GM19397 (cell line): ENCODE measurements at regions not wholly inside any gene's neighbourhood (a gene's known extent, or its start where the extent isn't known, plus 50 kb on each side); places are given as distances from the start of the nearest gene placed in this dataset.

Experiments used
- ATAC-seq: cut with Tn5 transposase; IDR thresholded peaks from one replicate; pipeline ENCODE4 v1.9.1; 2021; ENCODE audit warnings: mild to moderate bottlenecking, moderate library complexity; ENCODE audit not compliant: unreplicated experiment

GRCh38 chr14:86683561-86683960, 1153.6 kb downstream of the FLRT2 start:
- ATAC-seq, result no peak

DNA sequence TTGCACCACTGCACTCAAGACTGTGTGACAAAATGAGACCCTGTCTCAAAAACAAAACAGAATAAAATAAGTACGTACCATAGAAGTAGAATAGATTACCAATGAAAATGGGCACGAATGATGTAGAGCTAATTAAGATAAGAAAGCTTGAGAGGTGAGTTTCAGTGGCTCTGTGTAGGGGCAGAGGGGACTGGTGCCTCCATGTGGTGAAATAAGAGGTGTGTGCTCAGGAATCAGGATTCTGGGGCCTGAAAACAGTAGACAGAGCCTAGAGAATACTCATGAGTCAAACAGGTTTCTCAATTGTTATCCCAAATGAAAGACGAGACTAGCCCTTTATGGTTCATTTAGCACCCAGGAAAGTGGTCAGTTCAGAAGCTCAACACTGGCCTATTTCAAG, 1145.1 kb downstream of the FLRT2 start:
- no peak for ATAC-seq

DNA sequence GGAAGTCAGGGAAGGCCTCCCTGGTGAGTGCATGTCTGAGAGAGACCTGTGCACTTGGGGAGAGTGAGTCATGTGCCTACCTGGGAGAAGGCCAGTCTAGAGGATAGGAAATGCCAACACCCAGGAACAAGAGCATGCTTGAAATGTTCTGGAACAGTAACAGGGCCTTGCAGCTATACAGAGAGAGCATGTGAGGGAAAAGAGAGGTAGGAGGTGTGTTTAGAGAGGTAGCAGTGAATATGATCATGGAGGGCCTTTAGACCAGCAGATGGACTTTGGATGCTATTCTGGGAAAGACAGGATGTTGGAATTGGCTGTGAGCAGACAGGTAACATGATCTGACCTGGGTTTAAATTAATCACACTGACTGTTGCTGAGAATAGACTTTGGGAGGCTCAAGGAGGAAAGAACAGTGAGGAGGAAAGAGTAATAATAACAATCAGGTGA, 1143.6 kb downstream of the FLRT2 start:
- no peak for ATAC-seq

GRCh38 chr14:86672080-86672479, 1142.1 kb downstream of the FLRT2 start:
- ATAC-seq, result no peak

DNA sequence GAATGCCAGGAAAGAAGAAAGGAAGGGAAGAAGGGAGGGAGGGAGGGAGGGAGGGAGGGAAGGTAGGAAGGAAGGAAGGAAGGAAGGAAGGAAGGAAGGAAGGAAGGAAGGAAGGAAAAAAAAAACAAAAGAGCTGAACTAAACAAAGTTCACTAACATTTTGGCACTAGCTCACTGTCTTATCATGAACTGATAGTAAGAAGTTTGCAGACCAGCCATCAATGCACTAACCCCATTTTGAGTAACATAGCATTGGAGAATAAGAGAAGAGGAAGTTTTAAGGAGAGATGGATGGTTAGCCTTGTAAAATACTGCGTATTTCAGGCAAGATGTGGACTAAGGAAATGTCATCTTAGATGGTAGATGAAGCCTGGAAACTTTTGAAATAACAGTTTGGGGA, 1136.0 kb downstream of the FLRT2 start:
- ATAC-seq, result no peak

DNA sequence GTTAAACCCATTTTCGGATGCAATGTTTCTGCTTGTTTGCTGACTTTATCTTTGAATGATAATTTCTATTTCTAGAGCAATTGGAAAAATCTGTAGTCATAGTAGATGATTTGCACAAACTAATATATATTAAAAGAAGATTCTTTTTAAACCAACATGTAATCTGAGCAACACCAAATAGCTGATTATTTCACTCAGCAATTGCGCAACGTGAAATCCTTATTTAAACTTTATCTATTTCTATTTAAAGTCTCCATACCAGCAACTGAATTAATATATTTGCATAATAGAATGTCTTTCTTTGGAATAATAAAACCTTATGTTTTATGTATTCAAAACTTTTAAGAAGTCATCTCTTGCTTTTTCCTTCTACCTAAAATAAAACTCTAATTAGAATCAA, 1132.4 kb downstream of the FLRT2 start:
- no peak for ATAC-seq

DNA sequence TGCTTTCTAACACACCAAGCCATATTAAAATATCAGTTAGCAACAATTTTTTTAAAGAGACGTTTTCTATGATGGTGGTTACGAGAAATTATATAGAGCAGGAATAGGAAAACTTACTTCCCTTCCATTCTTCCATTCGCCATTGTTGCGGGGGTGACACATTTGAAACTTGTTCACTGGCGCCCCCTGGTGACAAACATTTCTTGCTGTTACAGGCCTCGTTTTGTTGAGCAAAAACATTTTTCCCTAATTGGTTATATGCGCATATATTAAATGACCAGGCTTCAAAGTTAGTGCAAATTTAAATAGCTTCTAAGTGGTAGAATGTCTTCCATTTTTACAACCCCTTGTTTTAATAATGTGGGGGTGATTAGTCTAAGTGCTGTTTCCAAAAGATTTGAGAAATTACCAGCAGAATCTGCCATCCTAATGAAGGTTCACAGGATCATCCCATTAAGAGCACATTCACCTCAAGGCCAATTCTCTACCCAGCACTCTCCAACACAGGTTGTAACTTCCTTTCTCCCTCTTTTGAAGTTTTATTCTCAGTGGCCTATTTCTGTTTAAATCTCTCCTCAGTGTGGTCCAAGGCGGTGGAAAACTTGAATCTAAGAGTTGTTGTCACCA, 1124.7 kb downstream of the FLRT2 start:
- no peak for ATAC-seq

DNA sequence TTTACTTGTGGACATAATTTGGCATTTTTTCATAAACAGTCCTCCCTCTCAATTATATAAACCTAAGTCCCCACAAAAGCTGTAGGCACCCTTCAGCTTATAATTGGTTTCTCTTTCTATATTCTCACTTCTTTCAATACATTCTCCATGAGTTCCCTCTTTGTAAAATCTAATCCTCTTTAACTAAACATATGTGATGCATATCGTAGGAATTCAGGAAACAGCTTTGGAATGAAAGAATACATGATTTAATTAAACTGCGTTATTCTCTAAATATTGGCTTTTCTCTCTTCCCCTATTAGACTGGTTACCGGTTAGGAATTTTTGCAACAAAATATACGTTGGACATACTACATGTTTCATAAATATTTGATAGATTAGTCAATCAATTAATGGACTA, 1122.6 kb downstream of the FLRT2 start:
- no peak for ATAC-seq

GRCh38 chr14:86646696-86647690, 1117.0 kb downstream of the FLRT2 start:
- ATAC-seq, result no peak

DNA sequence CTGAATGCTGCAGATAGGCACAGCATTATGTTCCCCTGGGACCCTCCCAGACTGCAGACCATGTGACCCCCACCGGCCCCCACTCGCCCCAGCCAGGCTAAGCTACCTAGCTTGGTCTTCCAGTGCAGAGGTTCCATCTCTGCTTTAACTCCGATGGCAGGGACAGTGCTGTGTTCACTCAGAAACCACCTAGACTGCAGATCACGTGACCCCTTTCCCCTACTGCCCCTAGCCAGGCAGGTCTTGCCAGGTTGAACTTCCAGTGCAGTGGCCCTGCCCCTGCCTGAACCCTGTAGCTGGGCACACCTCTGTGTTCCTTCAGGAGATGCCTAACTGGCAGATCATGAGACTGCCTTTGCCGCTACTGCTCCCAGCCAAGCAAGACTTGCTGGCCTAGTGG, 1116.2 kb downstream of the FLRT2 start:
- ATAC-seq, result no peak

GRCh38 chr14:86641310-86641709, 1111.4 kb downstream of the FLRT2 start:
- ATAC-seq, result no peak

DNA sequence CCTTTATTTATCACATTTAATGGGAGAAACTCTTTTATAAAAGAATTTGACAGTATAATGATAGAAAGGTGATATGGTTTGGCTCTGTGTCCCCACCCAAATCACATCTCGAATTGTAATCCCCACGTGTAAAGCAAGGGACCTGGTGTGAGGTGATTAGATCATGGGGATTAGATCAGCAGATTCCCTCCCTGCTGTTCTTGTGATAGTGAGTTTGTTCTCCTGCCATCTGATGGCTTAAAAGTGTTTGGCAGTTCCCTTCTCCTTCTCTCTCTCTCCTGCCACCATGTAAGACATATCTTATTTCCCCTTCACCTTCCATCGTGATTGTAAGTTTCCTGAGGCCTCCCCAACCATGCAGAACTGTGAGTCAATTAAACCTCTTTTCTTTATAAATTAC, 1110.3 kb downstream of the FLRT2 start:
- ATAC-seq, result no peak

- no peak for ATAC-seq
These were observed 1109.7 kb downstream of the FLRT2 start for GRCh38 chr14:86639666-86640065.

- ATAC-seq, result no peak
These were observed 1109.2 kb downstream of the FLRT2 start for GRCh38 chr14:86639146-86639545.

GRCh38 chr14:86627080-86627479, 1097.1 kb downstream of the FLRT2 start:
- no peak for ATAC-seq

DNA sequence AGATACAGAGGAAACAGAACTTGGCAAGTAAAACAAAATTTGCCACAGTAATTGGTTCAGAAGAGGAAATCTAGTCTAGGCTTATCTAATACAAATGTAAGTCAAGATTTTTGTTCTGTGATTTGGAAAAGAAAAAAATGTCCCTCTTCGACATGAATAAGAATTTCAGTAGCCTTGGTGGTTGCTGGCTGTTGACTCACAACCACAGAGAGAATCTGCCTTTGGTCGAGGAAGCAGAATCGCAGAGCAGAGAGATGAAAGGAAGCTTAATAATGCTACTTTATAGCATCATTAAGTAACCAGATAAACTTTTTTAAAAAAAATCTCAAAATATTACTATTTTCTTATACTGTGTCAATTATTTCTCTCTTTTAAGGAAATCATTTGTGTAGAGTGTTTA, 1096.6 kb downstream of the FLRT2 start:
- ATAC-seq, result no peak

GRCh38 chr14:86625637-86626036, 1095.7 kb downstream of the FLRT2 start:
- no peak for ATAC-seq

DNA sequence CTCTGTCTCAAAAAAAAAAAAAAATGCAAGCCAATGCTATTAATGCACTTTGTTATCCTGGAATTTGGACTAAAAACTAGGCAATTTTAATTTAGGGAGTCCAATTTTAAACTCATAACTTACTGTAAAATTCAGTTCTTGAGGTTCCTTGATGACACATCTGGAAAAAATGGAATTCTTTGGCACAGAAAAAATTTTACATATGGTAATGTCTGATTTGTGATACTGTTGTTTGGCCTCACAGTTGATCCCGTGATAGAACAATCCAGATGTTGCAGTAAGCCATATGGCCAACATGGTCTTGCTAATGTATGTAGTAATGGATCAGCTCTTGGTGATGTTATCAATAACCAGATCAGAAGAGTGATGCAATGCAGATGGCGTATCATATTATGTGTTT, 1089.8 kb downstream of the FLRT2 start:
- ATAC-seq, result no peak

DNA sequence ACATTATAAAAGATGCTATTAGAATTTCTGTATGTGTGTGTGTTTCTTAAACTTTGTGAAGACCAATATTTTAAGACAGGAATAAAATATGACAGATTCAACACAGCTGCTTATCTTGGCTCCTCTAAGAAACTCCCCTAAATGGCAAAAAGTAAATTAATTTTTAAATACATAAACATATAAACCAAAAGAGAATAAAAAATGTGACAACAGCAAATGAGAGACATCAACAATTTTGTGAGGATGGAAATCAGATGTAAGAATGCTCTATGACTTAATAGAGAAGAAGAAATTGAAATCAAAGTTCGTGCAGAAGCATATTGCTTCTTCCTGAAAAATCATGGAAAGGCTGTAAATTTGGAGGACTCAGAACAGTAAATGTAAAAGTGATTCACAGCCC, 1083.8 kb downstream of the FLRT2 start:
- ATAC-seq, result no peak

GRCh38 chr14:86613126-86613525, 1083.2 kb downstream of the FLRT2 start:
- ATAC-seq, result no peak

- ATAC-seq, result no peak
These were observed 1074.6 kb downstream of the FLRT2 start for GRCh38 chr14:86604561-86604960.

DNA sequence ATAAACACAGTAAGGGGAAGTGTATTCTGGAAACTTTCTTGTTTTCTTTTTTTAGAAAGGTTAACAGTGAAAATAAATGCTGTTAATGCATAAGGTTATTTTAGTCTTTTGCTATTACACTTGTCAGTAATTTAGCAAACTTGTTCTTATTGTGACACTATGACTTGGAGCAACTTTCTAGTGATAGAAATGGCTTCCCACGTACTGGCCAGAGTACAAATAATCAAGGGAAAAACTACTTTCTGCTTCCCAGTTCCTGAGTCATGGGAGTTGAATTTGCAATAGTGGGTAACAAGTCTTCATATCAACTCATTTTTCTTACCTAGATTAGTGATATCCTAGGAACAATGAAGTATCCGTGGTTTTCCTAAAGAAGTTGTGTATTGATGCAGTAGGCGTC, 1072.3 kb downstream of the FLRT2 start:
- ATAC-seq, result no peak
